Mesenchymal stem cell (in vitro differentiated cells and primary cell): ENCODE measurements at regions not wholly inside any gene's neighbourhood (a gene's known extent, or its start where the extent isn't known, plus 50 kb on each side); places are given as distances from the start of the nearest gene placed in this dataset.

Experiments used
- DNase-seq: peaks from one replicate; pipeline ENCODE4 v3.0.0-alpha.2; 2013
- H2AFZ ChIP-seq: one replicate; pipeline ENCODE4 v1.6.1; 2013; ENCODE audit warnings: low read depth, mild to moderate bottlenecking, control low read depth, inconsistent platforms, low read length, moderate library complexity
- H2AK5ac ChIP-seq: 2 replicates; pipeline ENCODE4 v1.6.1; 2013; ENCODE audit warnings: low read length, moderate library complexity, mild to moderate bottlenecking, inconsistent platforms; ENCODE audit not compliant: severe bottlenecking
- H2BK120ac ChIP-seq: one replicate; pipeline ENCODE4 v1.6.1; 2013; ENCODE audit warnings: low read depth, mild to moderate bottlenecking, inconsistent platforms, low read length, moderate library complexity
- H2BK12ac ChIP-seq, 2 experiments: one replicate each; pipeline ENCODE4 v1.6.1; 2013; ENCODE audit warnings: inconsistent platforms in 2 of 2, low read length in 2 of 2, mild to moderate bottlenecking in 2 of 2, moderate library complexity in 2 of 2, control low read depth in 1 of 2
- H2BK15ac ChIP-seq: one replicate; pipeline ENCODE4 v1.6.1; 2013; ENCODE audit warnings: mild to moderate bottlenecking, low read depth, inconsistent platforms; ENCODE audit not compliant: poor library complexity, severe bottlenecking
- H2BK5ac ChIP-seq: 2 replicates; pipeline ENCODE4 v1.6.1; 2013; ENCODE audit warnings: low read depth, mild to moderate bottlenecking, low read length, control low read depth, inconsistent platforms; ENCODE audit not compliant: poor library complexity, severe bottlenecking
- H3K14ac ChIP-seq, 2 experiments: one replicate each; pipeline ENCODE4 v1.6.1; 2013; ENCODE audit warnings: inconsistent platforms in 2 of 2, low read length in 2 of 2, control low read depth in 1 of 2, mild to moderate bottlenecking in 1 of 2, moderate library complexity in 1 of 2
- H3K18ac ChIP-seq, 2 experiments: one replicate each; pipeline ENCODE4 v1.6.1; 2013; ENCODE audit warnings: inconsistent platforms in 2 of 2, low read length in 2 of 2, control low read depth in 1 of 2, low read depth in 1 of 2, mild to moderate bottlenecking in 1 of 2
- H3K23ac ChIP-seq, 2 experiments: one replicate each; pipeline ENCODE4 v1.6.1; 2013; ENCODE audit warnings: inconsistent platforms in 2 of 2, low read length in 2 of 2, mild to moderate bottlenecking in 2 of 2, moderate library complexity in 2 of 2, control low read depth in 1 of 2
- H3K27ac ChIP-seq: 2 replicates; pipeline ENCODE4 v1.5.1; 2013; ENCODE audit warnings: mild to moderate bottlenecking, moderate library complexity, low read length, control low read depth, inconsistent platforms; ENCODE audit not compliant: poor library complexity, severe bottlenecking
- H3K27me3 ChIP-seq, 2 experiments: 2 replicates each; pipeline versions ENCODE4 v1.6.1 to v1.7.0; 2013; ENCODE audit warnings: low read length in 2 of 2, mild to moderate bottlenecking in 2 of 2, moderate library complexity in 2 of 2, control low read depth in 1 of 2, inconsistent platforms in 1 of 2; ENCODE audit not compliant: control insufficient read depth in 1 of 2, insufficient read depth in 1 of 2
- H3K36me3 ChIP-seq, 2 experiments: 2 replicates each; pipeline versions ENCODE4 v1.6.1 to v1.7.0; 2013; ENCODE audit warnings: low read length in 2 of 2, control low read depth in 1 of 2, inconsistent platforms in 1 of 2, low read depth in 1 of 2, mild to moderate bottlenecking in 1 of 2; ENCODE audit not compliant: insufficient read depth in 2 of 2, control insufficient read depth in 1 of 2
- H3K4ac ChIP-seq, 2 experiments: one replicate each; pipeline ENCODE4 v1.6.1; 2013; ENCODE audit warnings: inconsistent platforms in 2 of 2, low read length in 2 of 2, mild to moderate bottlenecking in 2 of 2, moderate library complexity in 2 of 2, control low read depth in 1 of 2, low read depth in 1 of 2
- H3K4me1 ChIP-seq: 2 replicates; pipeline ENCODE4 v1.6.1; 2013; ENCODE audit warnings: low read depth, low read length, control low read depth; ENCODE audit not compliant: control insufficient read depth, insufficient read depth
- H3K4me2 ChIP-seq: 2 replicates; pipeline ENCODE4 v1.6.1; 2013; ENCODE audit warnings: low read length, mild to moderate bottlenecking, inconsistent platforms; ENCODE audit not compliant: poor library complexity, severe bottlenecking
- H3K4me3 ChIP-seq, 2 experiments: 2 replicates each; pipeline versions ENCODE4 v1.5.1 to v1.7.0; 2013; ENCODE audit warnings: low read length in 2 of 2, mild to moderate bottlenecking in 2 of 2, control low read depth in 1 of 2, low read depth in 1 of 2; ENCODE audit not compliant: insufficient read depth in 1 of 2
- H3K79me1 ChIP-seq: replicated peaks from 2 replicates; pipeline ENCODE4 v1.6.1; 2013; ENCODE audit warnings: mild to moderate bottlenecking, control low read depth, low read length, inconsistent platforms; ENCODE audit not compliant: poor library complexity, severe bottlenecking
- H3K9ac ChIP-seq: 2 replicates; pipeline ENCODE4 v1.7.0; 2013; ENCODE audit warnings: mild to moderate bottlenecking, low read length, moderate library complexity
- H3K9me3 ChIP-seq: 2 replicates; pipeline ENCODE4 v1.7.0; 2013; ENCODE audit warnings: mild to moderate bottlenecking, low read length; ENCODE audit not compliant: control insufficient read depth
- H4K8ac ChIP-seq: one replicate; pipeline ENCODE4 v1.6.1; 2013; ENCODE audit warnings: inconsistent platforms, mild to moderate bottlenecking, low read length, moderate library complexity
- H4K91ac ChIP-seq: one replicate; pipeline ENCODE4 v1.6.1; 2013; ENCODE audit warnings: mild to moderate bottlenecking, low read length, inconsistent platforms
- WGBS: methylation state at CpG from one replicate; pipeline ENCODE4 v1.1.7; 2013; ENCODE audit warnings: mixed read lengths; 5-methylcytosine and 5-hydroxymethylcytosine counted together

GRCh38 chr14:97329701-97330100 is 532.5 kb downstream of the VRK1 start:
- Histone ChIP-seq H2BK12ac (no peak overlapping the region), H3K4me3 (no peak overlapping the region), H3K9me3 (peaks cover 4% of the 10 kb centered on the region), H3K4me2 (no peak overlapping the region), H2BK120ac (no peak overlapping the region), H4K91ac (no peak overlapping the region), H4K8ac (no peak overlapping the region), H2AFZ (no peak overlapping the region), H3K14ac (no peak overlapping the region), H3K27me3 (no peaks in the 10 kb centered on the region), H2BK5ac (no peak overlapping the region), H3K4ac (no peak overlapping the region), H2BK15ac (no peak overlapping the region), H3K27ac (no peak overlapping the region), H3K18ac (no peak overlapping the region), H3K79me1 (no peaks in the 10 kb centered on the region), H3K36me3 (no peaks in the 10 kb centered on the region), H3K9ac (no peak overlapping the region), H3K23ac (no peak overlapping the region), H2AK5ac (no peak overlapping the region), H3K4me1 (no peaks in the 10 kb centered on the region)
- no CpG with 5 or more reads among the region's 2 CpGs for WGBS
- no peak for DNase-seq

- 97% methylated on average over 2 of the region's 3 CpGs for WGBS
Measured at GRCh38 chr14:97331058-97331457, 533.9 kb downstream of the VRK1 start.

GRCh38 chr14:97331526-97331925 is 534.3 kb downstream of the VRK1 start:
- H4K8ac ChIP-seq = no peak overlapping the region
- no peak overlapping the region for H3K4ac ChIP-seq
- H2BK15ac ChIP-seq = no peak overlapping the region
- no peak overlapping the region for H4K91ac ChIP-seq
- no peak overlapping the region for H3K14ac ChIP-seq
- no peaks in the 10 kb centered on the region for H3K36me3 ChIP-seq
- H2BK12ac ChIP-seq = no peak overlapping the region
- DNase-seq = no peak
- no peak overlapping the region for H3K4me3 ChIP-seq
- no peaks in the 10 kb centered on the region for H3K27me3 ChIP-seq
- H3K79me1 ChIP-seq = no peaks in the 10 kb centered on the region
- H3K18ac ChIP-seq = no peak overlapping the region
- H2AFZ ChIP-seq = no peak overlapping the region
- no peak overlapping the region for H3K23ac ChIP-seq
- H2BK5ac ChIP-seq = no peak overlapping the region
- H3K9me3 ChIP-seq = peaks cover 9% of the 10 kb centered on the region
- no peak overlapping the region for H3K27ac ChIP-seq
- no peak overlapping the region for H2BK120ac ChIP-seq
- no peak overlapping the region for H3K9ac ChIP-seq
- no peak overlapping the region for H2AK5ac ChIP-seq
- 83% methylated on average over 3 of the region's 3 CpGs for WGBS
- no peaks in the 10 kb centered on the region for H3K4me1 ChIP-seq
- H3K4me2 ChIP-seq = no peak overlapping the region

More at GRCh38 chr14:97331058-97331457, 533.9 kb downstream of the VRK1 start:
- Histone ChIP-seq H3K4me2 (no peak overlapping the region), H4K8ac (no peak overlapping the region), H4K91ac (no peak overlapping the region), H2BK15ac (no peak overlapping the region), H3K4ac (no peak overlapping the region), H3K36me3 (no peaks in the 10 kb centered on the region), H2BK12ac (no peak overlapping the region), H3K27ac (no peak overlapping the region), H3K23ac (no peak overlapping the region), H2BK120ac (no peak overlapping the region), H3K18ac (no peak overlapping the region), H2AFZ (no peak overlapping the region), H3K14ac (no peak overlapping the region), H3K9ac (no peak overlapping the region), H2BK5ac (no peak overlapping the region), H3K27me3 (no peaks in the 10 kb centered on the region), H3K79me1 (no peaks in the 10 kb centered on the region), H3K4me3 (no peak overlapping the region), H2AK5ac (no peak overlapping the region), H3K4me1 (no peaks in the 10 kb centered on the region), H3K9me3 (peaks cover 7% of the 10 kb centered on the region)
- no peak for DNase-seq

- 82% methylated on average over 1 of the region's 1 CpG for WGBS
Measured at GRCh38 chr14:97336179-97336578, 539.0 kb downstream of the VRK1 start.

More at GRCh38 chr14:97336179-97336578, 539.0 kb downstream of the VRK1 start:
- Histone ChIP-seq H2AFZ (no peak overlapping the region), H3K36me3 (no peaks in the 10 kb centered on the region), H3K9ac (no peak overlapping the region), H3K9me3 (peaks cover 15% of the 10 kb centered on the region), H3K4ac (no peak overlapping the region), H4K91ac (no peak overlapping the region), H3K14ac (no peak overlapping the region), H3K27me3 (no peaks in the 10 kb centered on the region), H2AK5ac (no peak overlapping the region), H3K18ac (no peak overlapping the region), H2BK120ac (no peak overlapping the region), H2BK15ac (no peak overlapping the region), H2BK5ac (no peak overlapping the region), H4K8ac (no peak overlapping the region), H3K27ac (no peak overlapping the region), H3K4me2 (no peak overlapping the region), H3K79me1 (no peaks in the 10 kb centered on the region), H3K23ac (no peak overlapping the region), H3K4me1 (no peaks in the 10 kb centered on the region), H2BK12ac (no peak overlapping the region), H3K4me3 (no peak overlapping the region)
- no peak for DNase-seq
